ENCODE measurements at regions not wholly inside any gene's neighbourhood (a gene's known extent, or its start where the extent isn't known, plus 50 kb on each side); places are given as distances from the start of the nearest gene placed in this dataset.

- no peak overlapping the region for H3K4me3 ChIP-seq (ENCODE audit: low read depth, low read length)
- H3K27me3 ChIP-seq (ENCODE audit: control insufficient read depth, insufficient read depth, low read length), result no peaks in the 10 kb centered on the region
- FAIRE-seq (no peak), DNase-seq (ENCODE audit: low read depth) (no peak)
- TF ChIP-seq CTCF (IDR thresholded peaks at IDR 0.05; ENCODE audit: insufficient read depth, low read length, severe bottlenecking), result no peak
- H3K36me3 ChIP-seq (ENCODE audit: control insufficient read depth, insufficient read depth, low read length), result no peaks in the 10 kb centered on the region
Observed at GRCh38 chr5:174801798-174802197, 77.4 kb downstream of the MSX2 start.

GRCh38 chr5:174800435-174800834, 76.1 kb downstream of the MSX2 start:
- no peak overlapping the region for H3K4me3 ChIP-seq (ENCODE audit: low read depth, low read length)
- no peak for DNase-seq (ENCODE audit: low read depth)
- H3K36me3 ChIP-seq (ENCODE audit: control insufficient read depth, insufficient read depth, low read length), result no peaks in the 10 kb centered on the region
- H3K27me3 ChIP-seq (ENCODE audit: control insufficient read depth, insufficient read depth, low read length), result no peaks in the 10 kb centered on the region
- FAIRE-seq, result no peak
- no peak for TF ChIP-seq CTCF (IDR thresholded peaks at IDR 0.05; ENCODE audit: insufficient read depth, low read length, severe bottlenecking)

GRCh38 chr5:174799121-174799520, 74.7 kb downstream of the MSX2 start:
- no peak for FAIRE-seq
- Histone ChIP-seq H3K36me3 (ENCODE audit: control insufficient read depth, insufficient read depth, low read length) (no peaks in the 10 kb centered on the region), H3K4me3 (ENCODE audit: low read depth, low read length) (no peak overlapping the region), H3K27me3 (ENCODE audit: control insufficient read depth, insufficient read depth, low read length) (no peaks in the 10 kb centered on the region)
- TF ChIP-seq CTCF (IDR thresholded peaks at IDR 0.05; ENCODE audit: insufficient read depth, low read length, severe bottlenecking), result no peak
- DNase-seq (ENCODE audit: low read depth), result no peak

- FAIRE-seq, result no peak
- TF ChIP-seq CTCF (IDR thresholded peaks at IDR 0.05; ENCODE audit: insufficient read depth, low read length, severe bottlenecking), result no peak
- H3K36me3 ChIP-seq (ENCODE audit: control insufficient read depth, insufficient read depth, low read length), result no peaks in the 10 kb centered on the region
- H3K4me3 ChIP-seq (ENCODE audit: low read depth, low read length), result no peak overlapping the region
- H3K27me3 ChIP-seq (ENCODE audit: control insufficient read depth, insufficient read depth, low read length), result no peaks in the 10 kb centered on the region
- DNase-seq (ENCODE audit: low read depth), result no peak
Observed at GRCh38 chr5:174798551-174798951, 74.2 kb downstream of the MSX2 start.

- Histone ChIP-seq H3K27me3 (ENCODE audit: control insufficient read depth, insufficient read depth, low read length) (no peaks in the 10 kb centered on the region), H3K36me3 (ENCODE audit: control insufficient read depth, insufficient read depth, low read length) (no peaks in the 10 kb centered on the region), H3K4me3 (ENCODE audit: low read depth, low read length) (no peak overlapping the region)
- TF ChIP-seq CTCF (IDR thresholded peaks at IDR 0.05; ENCODE audit: insufficient read depth, low read length, severe bottlenecking), result no peak
- no peak for DNase-seq (ENCODE audit: low read depth)
- FAIRE-seq, result no peak
Observed at GRCh38 chr5:174796711-174797192, 72.4 kb downstream of the MSX2 start.

GRCh38 chr5:174794931-174795672, 70.7 kb downstream of the MSX2 start:
- no peak for FAIRE-seq

More at GRCh38 chr5:174794931-174795672, 70.7 kb downstream of the MSX2 start:
- Histone ChIP-seq H3K36me3 (ENCODE audit: control insufficient read depth, insufficient read depth, low read length) (no peaks in the 10 kb centered on the region), H3K27me3 (ENCODE audit: control insufficient read depth, insufficient read depth, low read length) (no peaks in the 10 kb centered on the region), H3K4me3 (ENCODE audit: low read depth, low read length) (no peak overlapping the region)
- no peak for TF ChIP-seq CTCF (IDR thresholded peaks at IDR 0.05; ENCODE audit: insufficient read depth, low read length, severe bottlenecking)
- no peak for DNase-seq (ENCODE audit: low read depth)
